GM12878 (cell line): ENCODE measurements at regions not wholly inside any gene's neighbourhood (a gene's known extent, or its start where the extent isn't known, plus 50 kb on each side); places are given as distances from the start of the nearest gene placed in this dataset.

Experiments
- ATAC-seq: fragments of 200-7000 bp; cut with Tn5 transposase; 3 replicates; pipeline ENCODE4 v1.9.1; 2020; ENCODE audit warnings: mild to moderate bottlenecking, moderate library complexity
- BruUV-seq: library from RNA; stranded (reverse); fragments of 400-500 nt; replicated peaks from 2 replicates; lab custom pipeline; 2021; lab: Mats Ljungman, UMichigan
- CTCF ChIA-PET: fragments of 300-600 bp; sonication (Branson Sonifier 250); formaldehyde crosslinking; extraction: SDS; loops from one replicate; lab custom pipeline; 2021; ENCODE audit warnings: inconsistent platforms; lab: Yijun Ruan, JAX
- POLR2A ChIA-PET: fragments of 350-600 bp; formaldehyde crosslinking; extraction: SDS; loops from one replicate; lab custom pipeline; 2021; ENCODE audit warnings: inconsistent platforms; lab: Charles Lee
- RAD21 ChIA-PET: fragments of 300-600 bp; sonication (Branson Sonifier 250); formaldehyde crosslinking; loops from one replicate; lab custom pipeline; 2023; ENCODE audit warnings: antibody characterized with exemption; ENCODE audit not compliant: unreplicated experiment; lab: Charles Lee
- SMC1A ChIA-PET: fragments of 300-600 bp; sonication (Branson Sonifier 250); formaldehyde crosslinking; loops from one replicate; lab custom pipeline; 2023; ENCODE audit not compliant: unreplicated experiment, uncharacterized antibody; lab: Charles Lee
- DNase-seq: peaks from one replicate; pipeline ENCODE4 v3.0.0-alpha.2; 2011; ENCODE audit warnings: low read depth, low spot score
- FAIRE-seq: peaks from 3 replicates; lab custom pipeline; 2011; peaks lifted over from hg19 to GRCh38; lab: Jason Lieb, UNC
- H2AFZ ChIP-seq: 2 replicates; pipeline ENCODE4 v1.6.0; 2011; ENCODE audit warnings: low read depth, low read length, control low read depth; ENCODE audit not compliant: control insufficient read depth
- H3K27ac ChIP-seq: 2 replicates; pipeline ENCODE4 v1.5.1; 2011; ENCODE audit warnings: control low read depth; ENCODE audit not compliant: control insufficient read depth, insufficient read depth
- H3K27me3 ChIP-seq, 2 experiments: replicated peaks in 1 of 2; 2 replicates each; pipeline versions ENCODE4 v1.6.0 to v1.6.1; 2011; ENCODE audit warnings: low read length in 1 of 2; ENCODE audit not compliant: control insufficient read depth in 2 of 2, insufficient read depth in 2 of 2
- H3K36me3 ChIP-seq, 2 experiments: 2 replicates each; pipeline ENCODE4 v1.5.1; 2011; ENCODE audit warnings: low read length in 1 of 2; ENCODE audit not compliant: control insufficient read depth in 2 of 2, insufficient read depth in 2 of 2
- H3K4me1 ChIP-seq: 2 replicates; pipeline ENCODE4 v1.6.1; 2011; ENCODE audit warnings: mild to moderate bottlenecking, low read length, moderate library complexity, mixed read lengths; ENCODE audit not compliant: control insufficient read depth, insufficient read depth
- H3K4me2 ChIP-seq: 2 replicates; pipeline ENCODE4 v1.6.0; 2011; ENCODE audit warnings: control low read depth; ENCODE audit not compliant: control insufficient read depth, insufficient read depth
- H3K4me3 ChIP-seq: fragments of 200-600 bp; sonication (generic); 2 replicates; pipeline ENCODE4 v1.5.1; 2016
- H3K79me2 ChIP-seq: 2 replicates; pipeline ENCODE4 v1.6.0; 2011; ENCODE audit warnings: low read length; ENCODE audit not compliant: control insufficient read depth, insufficient read depth
- H3K9ac ChIP-seq: 2 replicates; pipeline ENCODE4 v1.8.0; 2011; ENCODE audit warnings: low read length, control low read depth, mixed read lengths; ENCODE audit not compliant: control insufficient read depth, insufficient read depth
- H3K9me3 ChIP-seq: replicated peaks from 3 replicates; pipeline ENCODE4 v1.5.1; 2011; ENCODE audit warnings: mild to moderate bottlenecking, low read length; ENCODE audit not compliant: control insufficient read depth, insufficient read depth
- H4K20me1 ChIP-seq: 2 replicates; pipeline ENCODE4 v1.6.0; 2011; ENCODE audit not compliant: control insufficient read depth, insufficient read depth
- CHD1 ChIP-seq: IDR thresholded peaks from 2 replicates; pipeline ENCODE4 v1.6.1; 2012; ENCODE audit warnings: low read depth, low read length, improper control_type of control experiment
- HDGF ChIP-seq: fragments of 450-650 bp; IDR thresholded peaks from 2 replicates; pipeline ENCODE4 v1.6.1; 2016; ENCODE audit warnings: antibody characterized with exemption
- KDM1A ChIP-seq: fragments of 200-600 bp; sonication (generic); IDR thresholded peaks from 2 replicates; pipeline ENCODE4 v1.6.1; 2016; ENCODE audit warnings: borderline replicate concordance
- NR2C1 ChIP-seq: fragments of 450-650 bp; IDR thresholded peaks from 2 replicates; pipeline ENCODE4 v1.6.1; 2017; ENCODE audit warnings: antibody characterized with exemption, mild to moderate bottlenecking, moderate library complexity
- PKNOX1 ChIP-seq: fragments of 450-650 bp; IDR thresholded peaks from 2 replicates; pipeline ENCODE4 v1.6.1; 2016; ENCODE audit warnings: mild to moderate bottlenecking
- PRDM15 ChIP-seq: fragments of 450-650 bp; formaldehyde crosslinking; IDR thresholded peaks from 2 replicates; pipeline ENCODE4 v1.4.0; 2020; ENCODE audit warnings: mild to moderate bottlenecking, moderate library complexity
- RAD51 ChIP-seq: fragments of 450-650 bp; IDR thresholded peaks from 2 replicates; pipeline ENCODE4 v1.6.1; 2016; ENCODE audit warnings: moderate library complexity, mild to moderate bottlenecking, inconsistent platforms
- SIX5 ChIP-seq: IDR thresholded peaks from 2 replicates; pipeline ENCODE4 v1.6.1; 2011; ENCODE audit warnings: mild to moderate bottlenecking, low read depth, low read length, moderate library complexity; ENCODE audit not compliant: severe bottlenecking
- SREBF2 ChIP-seq: IDR thresholded peaks from 2 replicates; pipeline ENCODE4 v1.6.1; 2012; ENCODE audit warnings: mild to moderate bottlenecking, low read length
- TAF1 ChIP-seq: IDR thresholded peaks from 2 replicates; pipeline ENCODE4 v1.6.1; 2011; ENCODE audit warnings: mild to moderate bottlenecking, low read depth, low read length, borderline replicate concordance
- TBL1XR1 ChIP-seq: IDR thresholded peaks from 2 replicates; pipeline ENCODE4 v1.6.1; 2012; ENCODE audit warnings: low read depth, low read length, improper control_type of control experiment
- ZBTB4 ChIP-seq: fragments of 450-650 bp; formaldehyde crosslinking; IDR thresholded peaks from 2 replicates; pipeline ENCODE4 v1.4.0; 2022; ENCODE audit warnings: mild to moderate bottlenecking, moderate library complexity
- ZNF217 ChIP-seq: fragments of 450-650 bp; IDR thresholded peaks from 2 replicates; pipeline ENCODE4 v1.6.1; 2017; ENCODE audit warnings: antibody characterized with exemption, mild to moderate bottlenecking
- WGBS: methylation state at CpG from one replicate; pipeline ENCODE4 v1.1.6; 2016; ENCODE audit warnings: low lambda C conversion rate; ENCODE audit not compliant: insufficient replicate concordance, insufficient coverage; ENCODE audit errors: missing lambda C conversion rate; 5-methylcytosine and 5-hydroxymethylcytosine counted together
- in situ Hi-C: fragments of 300-500 bp; cut with MboI; formaldehyde crosslinking; loops from 9 replicates; pipeline ENCODE4 v1.14.3; 2018; ENCODE audit warnings: mixed read lengths
- intact Hi-C: fragments of 100-400 bp; cut with micrococcal nuclease; formaldehyde crosslinking; loops from one replicate; pipeline ENCODE4 v1.14.2; 2022; ENCODE audit not compliant: unreplicated experiment

- Histone ChIP-seq H3K79me2 (no peaks in the 10 kb centered on the region), H3K4me2 (no peak overlapping the region), H4K20me1 (no peaks in the 10 kb centered on the region), H3K27ac (no peak overlapping the region), H3K9me3 (no peaks in the 10 kb centered on the region), H3K9ac (no peak overlapping the region), H3K4me1 (no peaks in the 10 kb centered on the region), H2AFZ (no peak overlapping the region), H3K36me3 (no peaks in the 10 kb centered on the region), H3K27me3 (no peaks in the 10 kb centered on the region), H3K4me3 (no peak overlapping the region)
- no TSS peak for BruUV-seq
- ChIA-PET CTCF (interaction anchor here (1.4 kb wide), 1 partner anchor 34 kb away, joined by 4 read pairs; no protein-coding TSS in a partner anchor), RAD21 (interaction anchor here (0.6 kb wide), 1 partner anchor 9 kb away, joined by 3 read pairs; no protein-coding TSS in a partner anchor), POLR2A (no interaction called here), SMC1A (interaction anchor here (1.6 kb wide), 1 partner anchor 15 kb away, joined by 3 read pairs; no protein-coding TSS in a partner anchor)
- TF ChIP-seq PRDM15 (CRISPR knock-in tag) (no peak), ZNF217 (no peak), TBL1XR1 (no peak), TAF1 (no peak), PKNOX1 (no peak), KDM1A (no peak), SREBF2 (no peak), HDGF (no peak), RAD51 (no peak), SIX5 (no peak), ZBTB4 (CRISPR knock-in tag) (no peak), CHD1 (no peak), NR2C1 (no peak)
- in situ Hi-C loops (no loop called here), intact Hi-C loops (no loop called here)
- WGBS = 33% methylated on average over 8 of the region's 8 CpGs
- FAIRE-seq (no peak), ATAC-seq (no peak), DNase-seq (no peak)
Measured at GRCh38 chr14:49427117-49427516, 159.1 kb downstream of the RPS29 start.
